Trophoblast cell (in vitro differentiated cells and primary cell): ENCODE measurements at regions not wholly inside any gene's neighbourhood (a gene's known extent, or its start where the extent isn't known, plus 50 kb on each side); places are given as distances from the start of the nearest gene placed in this dataset.

ENCODE experiments used
- DNase-seq, 2 donors: peaks; one replicate each; pipeline ENCODE4 v3.0.0-alpha.2; 2016
- H2AFZ ChIP-seq: 2 replicates; pipeline ENCODE4 v1.6.1; 2013; ENCODE audit warnings: low read length, moderate library complexity, mild to moderate bottlenecking; ENCODE audit not compliant: insufficient read depth, poor library complexity
- H2AK5ac ChIP-seq: 2 replicates; pipeline ENCODE4 v1.6.1; 2013; ENCODE audit warnings: mild to moderate bottlenecking, low read length
- H2BK120ac ChIP-seq: 2 replicates; pipeline ENCODE4 v1.6.1; 2013; ENCODE audit warnings: low read length, mild to moderate bottlenecking, moderate library complexity; ENCODE audit not compliant: insufficient read depth, poor library complexity
- H2BK12ac ChIP-seq: 2 replicates; pipeline ENCODE4 v1.6.1; 2013; ENCODE audit warnings: mild to moderate bottlenecking, low read length, moderate library complexity
- H2BK5ac ChIP-seq: 2 replicates; pipeline ENCODE4 v1.6.1; 2013; ENCODE audit warnings: low read length, low read depth, moderate library complexity, mild to moderate bottlenecking; ENCODE audit not compliant: poor library complexity
- H3K14ac ChIP-seq: 2 replicates; pipeline ENCODE4 v1.6.1; 2013; ENCODE audit warnings: mild to moderate bottlenecking, low read length
- H3K18ac ChIP-seq: 2 replicates; pipeline ENCODE4 v1.6.1; 2013; ENCODE audit warnings: mild to moderate bottlenecking, low read length
- H3K23ac ChIP-seq: 2 replicates; pipeline ENCODE4 v1.6.1; 2013; ENCODE audit warnings: low read length
- H3K27ac ChIP-seq: 2 replicates; pipeline ENCODE4 v1.5.1; 2013; ENCODE audit warnings: low read depth, mild to moderate bottlenecking, inconsistent platforms, low read length, moderate library complexity
- H3K27me3 ChIP-seq: 2 replicates; pipeline ENCODE4 v1.6.1; 2013; ENCODE audit warnings: inconsistent platforms, mild to moderate bottlenecking, low read length, moderate library complexity; ENCODE audit not compliant: insufficient read depth
- H3K36me3 ChIP-seq, 2 experiments: 1 replicate in 1 of 2; 2 replicates in 1 of 2; pipeline ENCODE4 v1.6.1; 2013; ENCODE audit warnings: low read length in 2 of 2, mild to moderate bottlenecking in 2 of 2, moderate library complexity in 1 of 2; ENCODE audit not compliant: insufficient read depth in 2 of 2, control insufficient read depth in 1 of 2
- H3K4ac ChIP-seq: 2 replicates; pipeline ENCODE4 v1.6.1; 2013; ENCODE audit warnings: low read depth, mild to moderate bottlenecking, low read length, moderate library complexity
- H3K4me1 ChIP-seq, 2 experiments: 1 replicate in 1 of 2; 2 replicates in 1 of 2; pipeline ENCODE4 v1.6.1; 2013; ENCODE audit warnings: low read length in 2 of 2, mild to moderate bottlenecking in 2 of 2, moderate library complexity in 1 of 2; ENCODE audit not compliant: insufficient read depth in 2 of 2, control insufficient read depth in 1 of 2
- H3K4me2 ChIP-seq: 2 replicates; pipeline ENCODE4 v1.6.1; 2013; ENCODE audit warnings: inconsistent platforms, mild to moderate bottlenecking, low read length, moderate library complexity
- H3K4me3 ChIP-seq: 2 replicates; pipeline ENCODE4 v1.5.1; 2013; ENCODE audit warnings: mild to moderate bottlenecking, low read depth, low read length, inconsistent platforms
- H3K79me1 ChIP-seq: one replicate; pipeline ENCODE4 v1.6.1; 2013; ENCODE audit warnings: low read length
- H3K79me2 ChIP-seq: 2 replicates; pipeline ENCODE4 v1.6.1; 2013; ENCODE audit warnings: low read length, mild to moderate bottlenecking; ENCODE audit not compliant: control insufficient read depth, insufficient read depth, poor library complexity
- H3K9ac ChIP-seq: 2 replicates; pipeline ENCODE4 v1.6.1; 2013; ENCODE audit warnings: mild to moderate bottlenecking, low read length
- H3K9me3 ChIP-seq: 2 replicates; pipeline ENCODE4 v1.6.1; 2013; ENCODE audit warnings: low read depth, mild to moderate bottlenecking, control low read depth, inconsistent platforms, low read length; ENCODE audit not compliant: insufficient read depth
- H4K12ac ChIP-seq: 2 replicates; pipeline ENCODE4 v1.6.1; 2013; ENCODE audit warnings: low read depth, mild to moderate bottlenecking, low read length, moderate library complexity
- H4K8ac ChIP-seq: 2 replicates; pipeline ENCODE4 v1.6.1; 2013; ENCODE audit warnings: low read depth, mild to moderate bottlenecking, low read length, moderate library complexity
- H4K91ac ChIP-seq: one replicate; pipeline ENCODE4 v1.6.1; 2013; ENCODE audit warnings: low read depth, mild to moderate bottlenecking, low read length, moderate library complexity
- WGBS: extraction: QIAGEN DNeasy Blood & Tissue Kit; methylation state at CpG from one replicate; pipeline ENCODE4 v1.1.7; 2013; ENCODE audit warnings: missing lambda C conversion rate; ENCODE audit not compliant: insufficient read length, insufficient coverage; ENCODE audit errors: extremely low coverage; 5-methylcytosine and 5-hydroxymethylcytosine counted together

- Histone ChIP-seq H3K4me3 (no peak overlapping the region), H3K4me2 (no peak overlapping the region), H3K4me1 (peaks cover 19 to 23% of the 10 kb centered on the region in 2 experiments), H3K9me3 (no peaks in the 10 kb centered on the region), H3K27me3 (no peaks in the 10 kb centered on the region), H3K9ac (no peak overlapping the region), H2BK5ac (no peak overlapping the region), H3K79me1 (peaks cover 2% of the 10 kb centered on the region), H3K4ac (no peak overlapping the region), H2BK120ac (no peak overlapping the region), H3K79me2 (no peaks in the 10 kb centered on the region), H4K8ac (no peak overlapping the region), H4K12ac (no peak overlapping the region), H3K18ac (no peak overlapping the region), H2BK12ac (no peak overlapping the region), H2AFZ (no peak overlapping the region), H4K91ac (no peak overlapping the region), H3K23ac (no peak overlapping the region), H3K27ac (no peak overlapping the region), H3K36me3 (no peaks in the 10 kb centered on the region), H3K14ac (no peak overlapping the region), H2AK5ac (no peak overlapping the region)
- no peak for DNase-seq
- no CpG with 5 or more reads among the region's 4 CpGs for WGBS
Measured at GRCh38 chr11:45024846-45025588, 74.3 kb upstream of the TP53I11 start.

- H4K91ac ChIP-seq, result no peak overlapping the region
- H3K4ac ChIP-seq, result no peak overlapping the region
- H2BK120ac ChIP-seq, result no peak overlapping the region
- H3K27ac ChIP-seq, result no peak overlapping the region
- peaks cover 2% of the 10 kb centered on the region for H3K79me1 ChIP-seq
- H3K9me3 ChIP-seq, result no peaks in the 10 kb centered on the region
- no peak overlapping the region for H3K18ac ChIP-seq
- no peak overlapping the region for H3K4me2 ChIP-seq
- no peak overlapping the region for H2AK5ac ChIP-seq
- peaks cover 19 to 22% of the 10 kb centered on the region in 2 experiments for H3K4me1 ChIP-seq
- no peaks in the 10 kb centered on the region for H3K27me3 ChIP-seq
- H3K14ac ChIP-seq, result no peak overlapping the region
- no peak overlapping the region for H4K8ac ChIP-seq
- no peak overlapping the region for H3K9ac ChIP-seq
- no peak overlapping the region for H2BK12ac ChIP-seq
- H3K23ac ChIP-seq, result no peak overlapping the region
- peak in 1 of 2 donors; percentile 7 for DNase-seq
- H3K79me2 ChIP-seq, result no peaks in the 10 kb centered on the region
- no peak overlapping the region for H2BK5ac ChIP-seq
- no peak overlapping the region for H4K12ac ChIP-seq
- no peaks in the 10 kb centered on the region for H3K36me3 ChIP-seq
- no peak overlapping the region for H3K4me3 ChIP-seq
- WGBS, result no CpG with 5 or more reads among the region's 12 CpGs
- H2AFZ ChIP-seq, result no peak overlapping the region
Measured at GRCh38 chr11:45025716-45026492, 75.2 kb upstream of the TP53I11 start.

- no peak overlapping the region for H2BK12ac ChIP-seq
- H3K9me3 ChIP-seq, result no peaks in the 10 kb centered on the region
- DNase-seq, result no peak
- no peak overlapping the region for H3K27ac ChIP-seq
- peaks cover 2% of the 10 kb centered on the region for H3K79me1 ChIP-seq
- no peak overlapping the region for H2AFZ ChIP-seq
- H2BK5ac ChIP-seq, result no peak overlapping the region
- H4K91ac ChIP-seq, result no peak overlapping the region
- H3K23ac ChIP-seq, result no peak overlapping the region
- H3K4me1 ChIP-seq, result peaks cover 15 to 16% of the 10 kb centered on the region in 2 experiments
- H3K27me3 ChIP-seq, result no peaks in the 10 kb centered on the region
- H2AK5ac ChIP-seq, result no peak overlapping the region
- H3K9ac ChIP-seq, result no peak overlapping the region
- H4K12ac ChIP-seq, result no peak overlapping the region
- no peak overlapping the region for H3K18ac ChIP-seq
- no peak overlapping the region for H3K4ac ChIP-seq
- H4K8ac ChIP-seq, result no peak overlapping the region
- no peak overlapping the region for H3K4me2 ChIP-seq
- H3K14ac ChIP-seq, result no peak overlapping the region
- H2BK120ac ChIP-seq, result no peak overlapping the region
- no peaks in the 10 kb centered on the region for H3K36me3 ChIP-seq
- WGBS, result no CpG with 5 or more reads among the region's 6 CpGs
- H3K79me2 ChIP-seq, result no peaks in the 10 kb centered on the region
- H3K4me3 ChIP-seq, result no peak overlapping the region
Measured at GRCh38 chr11:45026835-45027234, 76.2 kb upstream of the TP53I11 start.

GRCh38 chr11:45027312-45027711 is 76.6 kb upstream of the TP53I11 start:
- H3K9me3 ChIP-seq, result no peaks in the 10 kb centered on the region
- no peaks in the 10 kb centered on the region for H3K36me3 ChIP-seq
- peaks cover 2% of the 10 kb centered on the region for H3K79me1 ChIP-seq
- no CpG with 5 or more reads among the region's 4 CpGs for WGBS
- no peak for DNase-seq
- no peak overlapping the region for H4K91ac ChIP-seq
- H2AK5ac ChIP-seq, result no peak overlapping the region
- no peak overlapping the region for H2BK5ac ChIP-seq
- no peak overlapping the region for H3K23ac ChIP-seq
- no peak overlapping the region for H4K12ac ChIP-seq
- H3K4ac ChIP-seq, result no peak overlapping the region
- no peak overlapping the region for H3K18ac ChIP-seq
- H2AFZ ChIP-seq, result no peak overlapping the region
- no peak overlapping the region for H4K8ac ChIP-seq
- peaks cover 10 to 11% of the 10 kb centered on the region in 2 experiments for H3K4me1 ChIP-seq
- H3K4me2 ChIP-seq, result no peak overlapping the region
- no peak overlapping the region for H3K9ac ChIP-seq
- H2BK120ac ChIP-seq, result no peak overlapping the region
- H3K27me3 ChIP-seq, result no peaks in the 10 kb centered on the region
- no peak overlapping the region for H3K27ac ChIP-seq
- no peak overlapping the region for H2BK12ac ChIP-seq
- H3K79me2 ChIP-seq, result no peaks in the 10 kb centered on the region
- H3K4me3 ChIP-seq, result no peak overlapping the region
- H3K14ac ChIP-seq, result no peak overlapping the region
